ENCODE measurements at regions not wholly inside any gene's neighbourhood (a gene's known extent, or its start where the extent isn't known, plus 50 kb on each side); places are given as distances from the start of the nearest gene placed in this dataset.

GRCh38 chr2:75396314-75396713, 164.4 kb downstream of the EVA1A start:
- no peak for TF ChIP-seq CTCF (IDR thresholded peaks at IDR 0.05)
- TF ChIP-seq POLR2A (IDR thresholded peaks at IDR 0.05), result no peak
